ENCODE measurements at regions not wholly inside any gene's neighbourhood (a gene's known extent, or its start where the extent isn't known, plus 50 kb on each side); places are given as distances from the start of the nearest gene placed in this dataset.

DNA sequence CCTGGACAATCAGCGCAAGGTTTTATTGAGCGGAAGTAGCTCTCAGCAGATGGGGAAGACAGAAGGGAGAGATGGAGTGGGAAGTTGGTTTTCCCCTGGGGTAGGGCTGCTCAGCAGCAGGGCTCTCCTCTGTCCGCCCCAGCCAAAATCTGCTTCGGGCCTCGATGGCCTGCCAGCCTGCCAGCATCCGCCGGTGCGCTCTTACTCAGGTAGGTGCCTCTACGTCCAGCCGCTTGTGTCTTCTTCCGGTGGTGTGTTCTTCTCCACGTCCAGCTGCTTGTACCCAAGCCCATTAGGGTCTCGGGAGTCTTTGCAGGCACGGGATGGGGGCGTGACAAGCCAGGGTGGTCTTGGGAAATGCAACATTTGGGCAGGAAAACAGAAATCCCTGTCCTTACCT, 1340.0 kb upstream of the MAP3K7 start:
- Mint-ChIP-seq H3K36me3 (no peaks in the 10 kb centered on the region), H3K4me3 (no peak overlapping the region), H3K4me1 (no peaks in the 10 kb centered on the region), H3K27me3 (ENCODE audit: low read depth in 3 of 3) (no peaks in the 10 kb centered on the region), H3K27ac (no peak overlapping the region), H3K9me3 (peaks cover 0 to 6% (median 2%) of the 10 kb centered on the region in 7 donors)
- no peak for TF ChIP-seq CTCF (IDR thresholded peaks at IDR 0.05)
- intact Hi-C loops (cut with micrococcal nuclease): no loop called here
- no peaks in the 10 kb centered on the region for H3K4me1 ChIP-seq (ENCODE audit: control insufficient read depth in 1 of 2, insufficient read depth in 2 of 2, low read length in 2 of 2)
- no peak overlapping the region for H2AFZ ChIP-seq (ENCODE audit: insufficient read depth, low read depth, low read length, poor library complexity, severe bottlenecking)
- H3K4me3 ChIP-seq (replicated peaks in 1 of 3; ENCODE audit: low read depth in 2 of 3, low read length in 3 of 3): no peak overlapping the region
- no peaks in the 10 kb centered on the region for H3K36me3 ChIP-seq (replicated peaks in 1 of 2; ENCODE audit: control insufficient read depth in 1 of 2, insufficient read depth in 2 of 2, low read length in 2 of 2)
- no peaks in the 10 kb centered on the region for H4K20me1 ChIP-seq (ENCODE audit: insufficient read depth, low read length)
- H3K9ac ChIP-seq (ENCODE audit: insufficient read depth, low read length, poor library complexity, severe bottlenecking): no peak overlapping the region
- H3K79me2 ChIP-seq (ENCODE audit: insufficient read depth, low read length): no peaks in the 10 kb centered on the region
- H3K27me3 ChIP-seq (ENCODE audit: control insufficient read depth in 2 of 2, insufficient read depth in 2 of 2, low read length in 2 of 2): no peaks in the 10 kb centered on the region
- no peak for DNase-seq
- H3K27ac ChIP-seq (ENCODE audit: low read depth in 1 of 2, low read length in 2 of 2): no peak overlapping the region
- no peak overlapping the region for H3K4me2 ChIP-seq (replicated peaks; ENCODE audit: extremely low read depth, low read length, poor library complexity, severe bottlenecking)
- 91% methylated on average over 13 of the region's 15 CpGs for WGBS (ENCODE audit: insufficient coverage)
- H3K9me3 ChIP-seq (replicated peaks in 1 of 2; ENCODE audit: control insufficient read depth in 1 of 2, insufficient read depth in 1 of 2, low read length in 2 of 2): peaks cover 3 to 14% of the 10 kb centered on the region in 2 donors

DNA sequence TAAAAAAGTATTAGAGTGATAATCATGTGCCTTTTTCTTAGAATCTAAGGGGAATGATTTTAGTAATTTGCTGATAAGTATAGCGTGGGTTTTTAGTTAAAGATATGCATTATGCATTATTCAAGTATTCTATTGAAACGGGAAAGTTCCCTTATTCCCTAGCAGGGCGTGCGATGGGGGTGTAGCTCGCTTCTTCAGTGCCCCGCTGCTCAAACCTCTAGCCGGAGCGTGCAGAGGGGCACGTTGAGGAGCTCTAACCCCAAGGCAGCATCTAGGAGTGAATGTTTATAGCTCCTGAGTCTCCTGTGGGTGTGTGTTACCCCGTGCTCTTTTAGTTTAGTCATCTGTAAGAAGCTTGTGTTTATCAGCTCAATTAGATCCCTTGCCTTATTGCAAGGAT, 1339.5 kb upstream of the MAP3K7 start:
- Mint-ChIP-seq H3K36me3 (no peaks in the 10 kb centered on the region), H3K4me1 (no peaks in the 10 kb centered on the region), H3K4me3 (no peak overlapping the region), H3K9me3 (peaks cover 0 to 6% (median 2%) of the 10 kb centered on the region in 7 donors), H3K27ac (no peak overlapping the region), H3K27me3 (ENCODE audit: low read depth in 3 of 3) (no peaks in the 10 kb centered on the region)
- Histone ChIP-seq H3K27ac (ENCODE audit: low read depth in 1 of 2, low read length in 2 of 2) (no peak overlapping the region), H3K9me3 (replicated peaks in 1 of 2; ENCODE audit: control insufficient read depth in 1 of 2, insufficient read depth in 1 of 2, low read length in 2 of 2) (peaks cover 3 to 14% of the 10 kb centered on the region in 2 donors), H3K4me3 (replicated peaks in 1 of 3; ENCODE audit: low read depth in 2 of 3, low read length in 3 of 3) (no peak overlapping the region), H3K36me3 (replicated peaks in 1 of 2; ENCODE audit: control insufficient read depth in 1 of 2, insufficient read depth in 2 of 2, low read length in 2 of 2) (no peaks in the 10 kb centered on the region), H3K79me2 (ENCODE audit: insufficient read depth, low read length) (no peaks in the 10 kb centered on the region), H3K27me3 (ENCODE audit: control insufficient read depth in 2 of 2, insufficient read depth in 2 of 2, low read length in 2 of 2) (no peaks in the 10 kb centered on the region), H4K20me1 (ENCODE audit: insufficient read depth, low read length) (no peaks in the 10 kb centered on the region), H2AFZ (ENCODE audit: insufficient read depth, low read depth, low read length, poor library complexity, severe bottlenecking) (no peak overlapping the region), H3K4me1 (ENCODE audit: control insufficient read depth in 1 of 2, insufficient read depth in 2 of 2, low read length in 2 of 2) (no peaks in the 10 kb centered on the region), H3K9ac (ENCODE audit: insufficient read depth, low read length, poor library complexity, severe bottlenecking) (no peak overlapping the region), H3K4me2 (replicated peaks; ENCODE audit: extremely low read depth, low read length, poor library complexity, severe bottlenecking) (no peak overlapping the region)
- 87% methylated on average over 4 of the region's 10 CpGs for WGBS (ENCODE audit: insufficient coverage)
- DNase-seq: no peak
- no peak for TF ChIP-seq CTCF (IDR thresholded peaks at IDR 0.05)
- intact Hi-C loops (cut with micrococcal nuclease): no loop called here
